ENCODE measurements at regions not wholly inside any gene's neighbourhood (a gene's known extent, or its start where the extent isn't known, plus 50 kb on each side); places are given as distances from the start of the nearest gene placed in this dataset.

- TF ChIP-seq POLR2AphosphoS5 (IDR thresholded peaks at IDR 0.05; ENCODE audit: insufficient read depth in 1 of 2, low read depth in 1 of 2) = no peak
- TF ChIP-seq CTCF (IDR thresholded peaks at IDR 0.05) = no peak
Measured at GRCh38 chr7:108659867-108660266, 90.2 kb downstream of the DNAJB9 start.
